PC-3 (cell line): ENCODE measurements at regions not wholly inside any gene's neighbourhood (a gene's known extent, or its start where the extent isn't known, plus 50 kb on each side); places are given as distances from the start of the nearest gene placed in this dataset.

Source experiments
- ATAC-seq: fragments of 200-7000 bp; cut with Tn5 transposase; 2 replicates; pipeline ENCODE4 v1.9.1; 2020; ENCODE audit warnings: mild to moderate bottlenecking, moderate library complexity
- BruUV-seq: library from RNA; stranded (reverse); fragments of 400-500 nt; replicated peaks from 2 replicates; lab custom pipeline; 2021; lab: Mats Ljungman, UMichigan
- CTCF ChIA-PET: fragments of 300-600 bp; sonication (Branson Sonifier 250); formaldehyde crosslinking; loops from one replicate; lab custom pipeline; 2022; ENCODE audit warnings: antibody characterized with exemption; lab: Charles Lee
- POLR2A ChIA-PET: fragments of 300-600 bp; sonication (Branson Sonifier 250); formaldehyde crosslinking; loops from one replicate; lab custom pipeline; 2022; ENCODE audit warnings: antibody characterized with exemption; ENCODE audit not compliant: unreplicated experiment; lab: Charles Lee
- DNase-seq: peaks from one replicate; pipeline ENCODE4 v3.0.0-alpha.2; 2015
- H2AFZ ChIP-seq: fragments of 300-600 bp; sonication (generic); 2 replicates; pipeline ENCODE4 v1.6.0; 2016; ENCODE audit warnings: antibody characterized with exemption, low read length
- H3F3A ChIP-seq: fragments of 300-600 bp; sonication (generic); one replicate; pipeline ENCODE4 v1.6.0; 2017; ENCODE audit warnings: antibody characterized with exemption, low read length, control low read depth, mild to moderate bottlenecking; ENCODE audit not compliant: unreplicated experiment
- H3K27ac ChIP-seq: fragments of 300-600 bp; sonication (generic); 2 replicates; pipeline ENCODE4 v1.5.1; 2016; ENCODE audit warnings: mild to moderate bottlenecking, low read length
- H3K27me3 ChIP-seq: fragments of 300-600 bp; sonication (generic); 2 replicates; pipeline ENCODE4 v1.6.1; 2016; ENCODE audit warnings: low read length, mixed read lengths
- H3K36me3 ChIP-seq: fragments of 300-600 bp; sonication (generic); 2 replicates; pipeline ENCODE4 v1.6.1; 2016; ENCODE audit warnings: low read depth, mixed run types, low read length, mixed read lengths
- H3K4me1 ChIP-seq: fragments of 300-600 bp; sonication (generic); 2 replicates; pipeline ENCODE4 v1.5.1; 2016; ENCODE audit warnings: low read length; ENCODE audit not compliant: insufficient read depth
- H3K4me2 ChIP-seq: fragments of 300-600 bp; sonication (generic); 2 replicates; pipeline ENCODE4 v1.6.0; 2016; ENCODE audit warnings: low read length
- H3K4me3 ChIP-seq: fragments of 300-600 bp; sonication (generic); 2 replicates; pipeline ENCODE4 v1.5.1; 2016; ENCODE audit warnings: mild to moderate bottlenecking, low read length, mixed read lengths
- H3K79me2 ChIP-seq: fragments of 300-600 bp; sonication (generic); 2 replicates; pipeline ENCODE4 v1.6.1; 2017; ENCODE audit warnings: low read length, mixed read lengths
- H3K9ac ChIP-seq: fragments of 300-600 bp; sonication (generic); 2 replicates; pipeline ENCODE4 v1.6.0; 2016; ENCODE audit warnings: mild to moderate bottlenecking, low read length
- H3K9me2 ChIP-seq: fragments of 300-600 bp; sonication (generic); replicated peaks from 2 replicates; pipeline ENCODE4 v1.6.1; 2016; ENCODE audit warnings: mixed run types, low read length, mixed read lengths
- H3K9me3 ChIP-seq: fragments of 300-600 bp; sonication (generic); 2 replicates; pipeline ENCODE4 v1.6.1; 2016; ENCODE audit warnings: low read length, mixed read lengths
- H4K20me1 ChIP-seq: fragments of 300-600 bp; sonication (generic); 2 replicates; pipeline ENCODE4 v1.6.1; 2016; ENCODE audit warnings: low read length, mixed read lengths
- CTCF ChIP-seq: fragments of 300-600 bp; sonication (generic); conservative IDR thresholded peaks from 2 replicates; pipeline ENCODE4 v1.5.1; 2017; ENCODE audit warnings: antibody characterized with exemption, low read depth, mild to moderate bottlenecking, low read length
- EZH2 ChIP-seq: fragments of 300-600 bp; sonication (generic); IDR thresholded peaks from one replicate; pipeline ENCODE4 v1.6.1; 2017; ENCODE audit warnings: antibody characterized with exemption, mild to moderate bottlenecking, low read length; ENCODE audit not compliant: unreplicated experiment
- EZH2phosphoT487 ChIP-seq: fragments of 300-600 bp; sonication (generic); IDR thresholded peaks from 2 replicates; pipeline ENCODE4 v1.6.1; 2018; ENCODE audit warnings: mild to moderate bottlenecking, antibody characterized with exemption, low read length, borderline replicate concordance
- intact Hi-C: fragments of 100-400 bp; cut with micrococcal nuclease; formaldehyde crosslinking; loops from 2 replicates; pipeline ENCODE4 v1.9.0; 2023

DNA sequence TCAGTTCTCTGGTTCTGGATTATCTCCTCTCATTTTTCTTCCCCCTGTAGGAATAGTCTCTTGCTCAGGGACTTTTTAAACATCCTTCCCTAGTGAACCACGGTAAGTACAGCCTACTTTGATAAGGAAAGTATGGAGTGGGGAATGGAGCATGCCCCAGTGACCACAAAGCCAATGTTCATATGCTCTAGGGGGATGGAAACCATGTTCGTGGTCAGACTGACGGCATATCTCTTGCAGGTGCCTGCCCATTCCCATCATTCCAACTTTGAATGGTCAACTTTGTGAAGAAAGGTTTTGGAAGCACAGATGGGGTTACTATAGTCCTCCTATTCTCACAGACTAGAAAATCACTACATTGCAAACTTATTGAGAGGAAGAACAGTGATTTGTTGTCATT lies 332.5 kb upstream of the NCAM1 start:
- POLR2A ChIA-PET = no interaction called here
- CTCF ChIA-PET = no interaction called here
- no peak overlapping the region for H3K27ac ChIP-seq
- H3K36me3 ChIP-seq = no peaks in the 10 kb centered on the region
- H3K4me1 ChIP-seq = no peaks in the 10 kb centered on the region
- H2AFZ ChIP-seq = no peak overlapping the region
- H3K4me2 ChIP-seq = no peak overlapping the region
- DNase-seq = no peak
- no peak overlapping the region for H3K4me3 ChIP-seq
- no peaks in the 10 kb centered on the region for H3K9me3 ChIP-seq
- peaks cover 15% of the 10 kb centered on the region; the same call in 1 of the 2 replicates for H3K27me3 ChIP-seq
- no peaks in the 10 kb centered on the region for H3F3A ChIP-seq
- H3K9me2 ChIP-seq = no peaks in the 10 kb centered on the region
- no peak for ATAC-seq
- intact Hi-C loops = no loop called here
- no peaks in the 10 kb centered on the region for H3K79me2 ChIP-seq
- no peaks in the 10 kb centered on the region for H4K20me1 ChIP-seq
- no peak for TF ChIP-seq CTCF
- TF ChIP-seq EZH2phosphoT487 = no peak
- no peak for TF ChIP-seq EZH2
- no peak overlapping the region for H3K9ac ChIP-seq
- BruUV-seq = no TSS peak

GRCh38 chr11:112630496-112630895 lies 330.7 kb upstream of the NCAM1 start:
- CTCF ChIA-PET = no interaction called here
- Histone ChIP-seq H3K4me3 (no peak overlapping the region), H3K27me3 (peaks cover 15% of the 10 kb centered on the region; the same call in 1 of the 2 replicates), H3K4me2 (no peak overlapping the region), H3K4me1 (no peaks in the 10 kb centered on the region), H3K9ac (no peak overlapping the region), H3K79me2 (no peaks in the 10 kb centered on the region), H4K20me1 (no peaks in the 10 kb centered on the region), H3K9me3 (no peaks in the 10 kb centered on the region), H2AFZ (no peak overlapping the region), H3K9me2 (no peaks in the 10 kb centered on the region), H3K36me3 (no peaks in the 10 kb centered on the region), H3K27ac (no peak overlapping the region), H3F3A (no peaks in the 10 kb centered on the region)
- no peak for DNase-seq
- no peak for ATAC-seq
- POLR2A ChIA-PET = no interaction called here
- TF ChIP-seq CTCF = no peak
- TF ChIP-seq EZH2 = no peak
- TF ChIP-seq EZH2phosphoT487 = no peak
- intact Hi-C loops = no loop called here
- BruUV-seq = no TSS peak

- POLR2A ChIA-PET = no interaction called here
These were observed 329.9 kb upstream of the NCAM1 start for GRCh38 chr11:112631333-112631732.

More at GRCh38 chr11:112631333-112631732, 329.9 kb upstream of the NCAM1 start:
- no peaks in the 10 kb centered on the region for H3K9me2 ChIP-seq
- no peaks in the 10 kb centered on the region for H4K20me1 ChIP-seq
- H3K79me2 ChIP-seq = no peaks in the 10 kb centered on the region
- DNase-seq (no peak), ATAC-seq (no peak)
- no TSS peak for BruUV-seq
- H3K27me3 ChIP-seq = peaks cover 15% of the 10 kb centered on the region; the same call in 1 of the 2 replicates
- H3K27ac ChIP-seq = no peak overlapping the region
- intact Hi-C loops = no loop called here
- H3K4me1 ChIP-seq = no peaks in the 10 kb centered on the region
- no peak overlapping the region for H3K4me2 ChIP-seq
- TF ChIP-seq EZH2 (no peak), CTCF (no peak), EZH2phosphoT487 (no peak)
- CTCF ChIA-PET = no interaction called here
- H3F3A ChIP-seq = no peaks in the 10 kb centered on the region
- no peaks in the 10 kb centered on the region for H3K9me3 ChIP-seq
- no peak overlapping the region for H3K4me3 ChIP-seq
- H2AFZ ChIP-seq = no peak overlapping the region
- H3K36me3 ChIP-seq = no peaks in the 10 kb centered on the region
- no peak overlapping the region for H3K9ac ChIP-seq
